Prostate gland (tissue), 2 donors: ENCODE measurements at regions not wholly inside any gene's neighbourhood (a gene's known extent, or its start where the extent isn't known, plus 50 kb on each side); places are given as distances from the start of the nearest gene placed in this dataset.

Experiments used
- DNase-seq: peaks from one replicate; pipeline ENCODE4 v3.0.0-alpha.2; 2019; ENCODE audit warnings: low spot score
- H3K27ac ChIP-seq, 2 donors: fragments of 200-600 bp; sonication (generic); 2 replicates each; pipeline ENCODE4 v1.5.1; 2017 to 2019
- H3K27me3 ChIP-seq: fragments of 200-600 bp; sonication (generic); replicated peaks from 2 replicates; pipeline ENCODE4 v1.5.1; 2019; ENCODE audit not compliant: insufficient read depth
- H3K36me3 ChIP-seq, 2 donors: fragments of 200-600 bp; sonication (generic); 1 replicate in 1 of 2; 2 replicates in 1 of 2; pipeline versions ENCODE4 v1.5.1 to v1.8.1; 2017 to 2019
- H3K4me1 ChIP-seq: fragments of 200-600 bp; sonication (generic); replicated peaks from 2 replicates; pipeline ENCODE4 v1.5.1; 2019
- H3K4me3 ChIP-seq, 2 donors: fragments of 200-600 bp; sonication (generic); 2 replicates each; pipeline ENCODE4 v1.5.1; 2017 to 2019
- H3K9me3 ChIP-seq: fragments of 200-600 bp; sonication (generic); 2 replicates; pipeline ENCODE4 v1.5.1; 2017
- CTCF ChIP-seq, 4 experiments: fragments of 200-600 bp in 2 of 4; fragments of 450-650 bp in 2 of 4; sonication (generic) in 2 of 4; IDR thresholded peaks; 1 replicate in 3 of 4; 2 replicates in 1 of 4; pipeline ENCODE4 v1.5.1; 2016 to 2019; ENCODE audit warnings: antibody characterized with exemption in 4 of 4, mild to moderate bottlenecking in 2 of 4, moderate library complexity in 2 of 4
- POLR2A ChIP-seq: fragments of 450-650 bp; IDR thresholded peaks from one replicate; pipeline ENCODE4 v1.6.1; 2016; ENCODE audit warnings: antibody characterized with exemption, mild to moderate bottlenecking
- POLR2AphosphoS5 ChIP-seq: sonication (generic); formaldehyde crosslinking; IDR thresholded peaks from one replicate; pipeline ENCODE4 v1.6.1; 2017; ENCODE audit warnings: antibody characterized with exemption
- WGBS: methylation state at CpG from one replicate; pipeline ENCODE4 v1.1.5; 2018; 5-methylcytosine and 5-hydroxymethylcytosine counted together
- intact Hi-C: fragments of 100-400 bp; cut with DNase I; formaldehyde crosslinking; loops from one replicate; pipeline ENCODE4 v1.14.2; 2022

- no peak for DNase-seq
- Histone ChIP-seq H3K36me3 (no peaks in the 10 kb centered on the region), H3K4me3 (no peak overlapping the region), H3K27me3 (no peaks in the 10 kb centered on the region), H3K9me3 (no peaks in the 10 kb centered on the region), H3K4me1 (peaks cover 3% of the 10 kb centered on the region), H3K27ac (no peak overlapping the region)
- WGBS: 92% methylated on average over 6 of the region's 6 CpGs
- intact Hi-C loops: no loop called here
- TF ChIP-seq POLR2A (no peak), POLR2AphosphoS5 (no peak), CTCF (IDR thresholded peaks at IDR 0.05) (no peak)
Observed at GRCh38 chr15:92773340-92773739, 117.8 kb upstream of the FAM174B start.

- Histone ChIP-seq H3K9me3 (no peaks in the 10 kb centered on the region), H3K27me3 (no peaks in the 10 kb centered on the region), H3K4me3 (no peak overlapping the region), H3K4me1 (no peaks in the 10 kb centered on the region), H3K27ac (no peak overlapping the region), H3K36me3 (no peaks in the 10 kb centered on the region)
- TF ChIP-seq CTCF (IDR thresholded peaks at IDR 0.05) (no peak), POLR2A (no peak), POLR2AphosphoS5 (no peak)
- intact Hi-C loops: loop anchor here (10.0 kb wide), 1 partner anchor 255 kb away; no protein-coding TSS in a partner anchor
- WGBS: 87% methylated on average over 1 of the region's 1 CpG
- no peak for DNase-seq
Observed at GRCh38 chr15:92779874-92780273, 120.2 kb upstream of the CHD2 start.

DNA sequence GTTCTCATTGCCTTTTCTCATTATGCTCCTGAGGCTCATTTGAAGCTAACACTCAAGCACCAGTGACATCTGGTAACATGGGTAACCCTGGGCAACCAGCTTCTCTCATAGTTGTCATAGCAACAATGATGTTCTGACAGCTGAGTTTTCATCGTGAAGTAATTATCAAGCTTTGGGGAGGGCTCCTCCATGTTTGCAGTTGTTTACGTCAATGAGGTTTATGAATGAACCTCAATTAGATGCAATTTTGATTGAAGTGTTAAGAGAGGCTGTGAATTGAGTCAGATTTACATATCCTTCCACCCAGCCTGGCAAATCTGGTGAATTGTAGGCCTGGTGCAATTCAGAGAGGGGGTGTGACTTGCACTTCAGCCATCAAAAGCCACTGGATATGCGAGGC, 119.3 kb upstream of the CHD2 start:
- H3K9me3 ChIP-seq: no peaks in the 10 kb centered on the region
- 97% methylated on average over 3 of the region's 3 CpGs for WGBS
- no peak for DNase-seq
- TF ChIP-seq CTCF (IDR thresholded peaks at IDR 0.05): no peak
- no peak for TF ChIP-seq POLR2A
- TF ChIP-seq POLR2AphosphoS5: no peak
- H3K4me1 ChIP-seq: no peaks in the 10 kb centered on the region
- intact Hi-C loops: loop anchor here (10.0 kb wide), 1 partner anchor 256 kb away; no protein-coding TSS in a partner anchor
- no peak overlapping the region for H3K27ac ChIP-seq
- H3K4me3 ChIP-seq: no peak overlapping the region
- H3K36me3 ChIP-seq: no peaks in the 10 kb centered on the region
- no peaks in the 10 kb centered on the region for H3K27me3 ChIP-seq

GRCh38 chr15:92781925-92782453, 118.1 kb upstream of the CHD2 start:
- Histone ChIP-seq H3K4me1 (no peaks in the 10 kb centered on the region), H3K4me3 (no peak overlapping the region), H3K27ac (no peak overlapping the region), H3K27me3 (no peaks in the 10 kb centered on the region), H3K9me3 (no peaks in the 10 kb centered on the region), H3K36me3 (no peaks in the 10 kb centered on the region)
- WGBS: 80% methylated on average over 4 of the region's 4 CpGs
- TF ChIP-seq POLR2A (no peak), CTCF (IDR thresholded peaks at IDR 0.05) (no peak), POLR2AphosphoS5 (no peak)
- intact Hi-C loops: loop anchor here (10.0 kb wide), 1 partner anchor 257 kb away; no protein-coding TSS in a partner anchor
- no peak for DNase-seq

- 99% methylated on average over 3 of the region's 3 CpGs for WGBS
- TF ChIP-seq POLR2AphosphoS5: no peak
- H3K27ac ChIP-seq: no peak overlapping the region
- H3K4me1 ChIP-seq: no peaks in the 10 kb centered on the region
- H3K4me3 ChIP-seq: no peak overlapping the region
- intact Hi-C loops: loop anchor here (10.0 kb wide), 1 partner anchor 262 kb away; no protein-coding TSS in a partner anchor
- DNase-seq: no peak
- H3K36me3 ChIP-seq: no peaks in the 10 kb centered on the region
- no peaks in the 10 kb centered on the region for H3K9me3 ChIP-seq
- H3K27me3 ChIP-seq: no peaks in the 10 kb centered on the region
Observed at GRCh38 chr15:92787116-92787515, 113.0 kb upstream of the CHD2 start.
